HG03025 (cell line): ENCODE measurements at regions not wholly inside any gene's neighbourhood (a gene's known extent, or its start where the extent isn't known, plus 50 kb on each side); places are given as distances from the start of the nearest gene placed in this dataset.

Experiments
- ATAC-seq: cut with Tn5 transposase; IDR thresholded peaks from one replicate; pipeline ENCODE4 v1.9.1; 2021; ENCODE audit warnings: mild to moderate bottlenecking, moderate library complexity; ENCODE audit not compliant: unreplicated experiment, low FRiP score

GRCh38 chr6:93604951-93605350, 185.6 kb upstream of the EPHA7 start:
- ATAC-seq: no peak

GRCh38 chr6:93592417-93592816, 173.1 kb upstream of the EPHA7 start:
- ATAC-seq: no peak

- ATAC-seq: no peak
These were observed 166.9 kb upstream of the EPHA7 start for GRCh38 chr6:93586306-93586705.

- ATAC-seq: no peak
These were observed 164.9 kb upstream of the EPHA7 start for GRCh38 chr6:93584300-93584699.

GRCh38 chr6:93581371-93581770, 162.0 kb upstream of the EPHA7 start:
- ATAC-seq: no peak

GRCh38 chr6:93580446-93580845, 161.1 kb upstream of the EPHA7 start:
- ATAC-seq: no peak

- no peak for ATAC-seq
These were observed 156.3 kb upstream of the EPHA7 start for GRCh38 chr6:93575495-93576267.

- ATAC-seq: no peak
These were observed 154.9 kb upstream of the EPHA7 start for GRCh38 chr6:93574299-93574698.

- no peak for ATAC-seq
These were observed 152.0 kb upstream of the EPHA7 start for GRCh38 chr6:93571346-93571745.

- no peak for ATAC-seq
These were observed 148.8 kb upstream of the EPHA7 start for GRCh38 chr6:93568169-93568568.

GRCh38 chr6:93567164-93567563, 147.8 kb upstream of the EPHA7 start:
- ATAC-seq: no peak

- ATAC-seq: no peak
These were observed 146.9 kb upstream of the EPHA7 start for GRCh38 chr6:93566285-93566684.

GRCh38 chr6:93562582-93562981, 143.2 kb upstream of the EPHA7 start:
- ATAC-seq: no peak

GRCh38 chr6:93555292-93555691, 135.9 kb upstream of the EPHA7 start:
- no peak for ATAC-seq

GRCh38 chr6:93554018-93554417, 134.7 kb upstream of the EPHA7 start:
- no peak for ATAC-seq

GRCh38 chr6:93550551-93551276, 131.4 kb upstream of the EPHA7 start:
- no peak for ATAC-seq

GRCh38 chr6:93549868-93550267, 130.5 kb upstream of the EPHA7 start:
- no peak for ATAC-seq

GRCh38 chr6:93524671-93525451, 105.5 kb upstream of the EPHA7 start:
- no peak for ATAC-seq

- ATAC-seq: no peak
These were observed 104.0 kb upstream of the EPHA7 start for GRCh38 chr6:93523365-93523764.

- no peak for ATAC-seq
These were observed 97.1 kb upstream of the EPHA7 start for GRCh38 chr6:93516441-93516840.

GRCh38 chr6:93515736-93516135, 96.4 kb upstream of the EPHA7 start:
- ATAC-seq: no peak
